ENCODE measurements at regions not wholly inside any gene's neighbourhood (a gene's known extent, or its start where the extent isn't known, plus 50 kb on each side); places are given as distances from the start of the nearest gene placed in this dataset.
"Not testable (repeated sequence)": the region's sequence is repeated elsewhere in the genome, so short reads cannot be mapped to it uniquely, and the experiment has no call there.

DNA sequence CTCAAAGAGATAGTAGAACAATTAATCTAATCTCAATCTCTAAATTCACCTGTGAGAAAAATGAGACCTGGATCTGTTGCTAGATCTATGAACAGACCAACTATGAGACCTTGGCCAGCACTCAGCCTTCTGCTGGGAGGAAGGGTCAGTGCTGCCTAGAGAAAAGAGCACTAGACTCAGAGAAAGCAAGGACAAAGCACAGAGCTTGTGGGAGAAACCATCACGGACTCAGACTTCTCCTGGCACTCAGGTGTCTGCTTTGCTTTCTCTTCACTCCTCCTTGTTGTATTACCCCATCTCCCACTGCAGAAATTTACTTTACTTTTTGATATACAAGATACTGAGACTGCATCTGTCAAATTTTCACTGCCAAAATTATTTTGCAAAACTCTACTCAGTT lies 890.0 kb upstream of the NUDT12 start:
- H3K4me3 ChIP-seq (ENCODE audit: low read depth, low read length, poor library complexity, severe bottlenecking), result no peak overlapping the region
- POLR2A ChIA-PET (ENCODE audit: low non-redundant PET), result no interaction called here
- no peaks in the 10 kb centered on the region for H3K4me1 ChIP-seq (ENCODE audit: insufficient read depth, low read length, poor library complexity, severe bottlenecking)
- BruUV-seq (replicated peaks), result no TSS peak
- no peak overlapping the region for H3K27ac ChIP-seq (ENCODE audit: low read depth, low read length, poor library complexity, severe bottlenecking)
- CTCF ChIA-PET, result no interaction called here
- H3K36me3 ChIP-seq (ENCODE audit: insufficient read depth, low read length, poor library complexity, severe bottlenecking), result no peaks in the 10 kb centered on the region
- no peak for DNase-seq (ENCODE audit: low spot score)
- no peaks in the 10 kb centered on the region for H3K27me3 ChIP-seq (replicated peaks; ENCODE audit: insufficient read depth, low read depth, low read length, poor library complexity)
- H3K9me3 ChIP-seq (ENCODE audit: low read depth, low read length, poor library complexity, severe bottlenecking), result no peaks in the 10 kb centered on the region
- intact Hi-C loops (cut with micrococcal nuclease; ENCODE audit: unreplicated experiment), result no loop called here
- TF ChIP-seq CTCF (conservative IDR thresholded peaks at IDR 0.05; ENCODE audit: low read depth, low read length) (no peak), EZH2 (IDR thresholded peaks at IDR 0.05; ENCODE audit: borderline replicate concordance, low read depth, low read length, poor library complexity, severe bottlenecking) (no peak)

DNA sequence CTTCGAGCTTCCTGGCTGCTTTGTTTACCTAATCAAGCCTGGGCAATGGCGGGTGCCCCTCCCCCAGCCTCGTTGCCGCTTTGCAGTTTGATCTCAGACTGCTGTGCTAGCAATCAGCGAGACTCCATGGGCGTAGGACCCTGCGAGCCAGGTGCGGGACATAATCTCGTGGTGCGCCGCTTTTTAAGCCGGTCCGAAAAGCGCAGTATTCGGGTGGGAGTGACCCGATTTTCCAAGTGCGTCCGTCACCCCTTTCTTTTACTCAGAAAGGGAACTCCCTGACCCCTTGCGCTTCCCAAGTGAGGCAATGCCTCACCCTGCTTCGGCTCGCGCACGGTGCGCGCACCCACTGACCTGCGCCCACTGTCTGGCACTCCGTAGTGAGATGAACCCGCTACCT lies 889.3 kb upstream of the NUDT12 start:
- POLR2A ChIA-PET (ENCODE audit: low non-redundant PET); H3K27me3 ChIP-seq (replicated peaks; ENCODE audit: insufficient read depth, low read depth, low read length, poor library complexity); H3K9me3 ChIP-seq (ENCODE audit: low read depth, low read length, poor library complexity, severe bottlenecking); CTCF ChIA-PET; BruUV-seq (replicated peaks); H3K4me3 ChIP-seq (ENCODE audit: low read depth, low read length, poor library complexity, severe bottlenecking); H3K36me3 ChIP-seq (ENCODE audit: insufficient read depth, low read length, poor library complexity, severe bottlenecking); intact Hi-C loops (cut with micrococcal nuclease; ENCODE audit: unreplicated experiment); H3K4me1 ChIP-seq (ENCODE audit: insufficient read depth, low read length, poor library complexity, severe bottlenecking); DNase-seq (ENCODE audit: low spot score); H3K27ac ChIP-seq (ENCODE audit: low read depth, low read length, poor library complexity, severe bottlenecking): not testable (repeated sequence)

DNA sequence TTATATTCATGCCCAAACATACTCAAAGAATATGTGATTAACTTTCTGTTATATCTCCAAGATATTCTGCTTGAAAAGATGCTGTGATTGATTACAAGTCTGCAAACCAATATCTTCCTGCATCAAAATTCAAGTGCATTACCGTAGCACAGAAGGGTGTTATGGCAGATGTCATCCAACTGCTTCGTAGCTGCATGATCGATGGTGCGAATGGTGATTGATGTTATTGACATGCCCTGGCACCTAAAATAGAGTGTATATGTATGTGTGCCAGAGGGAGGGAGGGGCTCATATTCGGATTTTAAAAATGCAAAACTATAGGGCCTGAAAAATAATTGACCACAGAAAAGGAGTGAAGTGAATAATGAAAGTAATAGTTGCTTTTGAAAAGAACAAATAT lies 882.1 kb upstream of the NUDT12 start:
- Histone ChIP-seq H3K4me1 (ENCODE audit: insufficient read depth, low read length, poor library complexity, severe bottlenecking) (no peaks in the 10 kb centered on the region), H3K9me3 (ENCODE audit: low read depth, low read length, poor library complexity, severe bottlenecking) (no peaks in the 10 kb centered on the region), H3K4me3 (ENCODE audit: low read depth, low read length, poor library complexity, severe bottlenecking) (no peak overlapping the region), H3K27ac (ENCODE audit: low read depth, low read length, poor library complexity, severe bottlenecking) (no peak overlapping the region), H3K36me3 (ENCODE audit: insufficient read depth, low read length, poor library complexity, severe bottlenecking) (no peaks in the 10 kb centered on the region), H3K27me3 (replicated peaks; ENCODE audit: insufficient read depth, low read depth, low read length, poor library complexity) (no peaks in the 10 kb centered on the region)
- CTCF ChIA-PET, result no interaction called here
- TF ChIP-seq CTCF (conservative IDR thresholded peaks at IDR 0.05; ENCODE audit: low read depth, low read length) (no peak), EZH2 (IDR thresholded peaks at IDR 0.05; ENCODE audit: borderline replicate concordance, low read depth, low read length, poor library complexity, severe bottlenecking) (no peak)
- BruUV-seq (replicated peaks), result no TSS peak
- POLR2A ChIA-PET (ENCODE audit: low non-redundant PET), result no interaction called here
- DNase-seq (ENCODE audit: low spot score), result no peak
- intact Hi-C loops (cut with micrococcal nuclease; ENCODE audit: unreplicated experiment), result no loop called here

GRCh38 chr5:104443706-104444105 lies 881.1 kb upstream of the NUDT12 start:
- no peak overlapping the region for H3K27ac ChIP-seq (ENCODE audit: low read depth, low read length, poor library complexity, severe bottlenecking)
- H3K9me3 ChIP-seq (ENCODE audit: low read depth, low read length, poor library complexity, severe bottlenecking), result no peaks in the 10 kb centered on the region
- POLR2A ChIA-PET (ENCODE audit: low non-redundant PET), result no interaction called here
- CTCF ChIA-PET, result no interaction called here
- H3K4me1 ChIP-seq (ENCODE audit: insufficient read depth, low read length, poor library complexity, severe bottlenecking), result no peaks in the 10 kb centered on the region
- no peak overlapping the region for H3K4me3 ChIP-seq (ENCODE audit: low read depth, low read length, poor library complexity, severe bottlenecking)
- no TSS peak for BruUV-seq (replicated peaks)
- intact Hi-C loops (cut with micrococcal nuclease; ENCODE audit: unreplicated experiment), result no loop called here
- TF ChIP-seq CTCF (conservative IDR thresholded peaks at IDR 0.05; ENCODE audit: low read depth, low read length) (no peak), EZH2 (IDR thresholded peaks at IDR 0.05; ENCODE audit: borderline replicate concordance, low read depth, low read length, poor library complexity, severe bottlenecking) (no peak)
- DNase-seq (ENCODE audit: low spot score), result no peak
- H3K27me3 ChIP-seq (replicated peaks; ENCODE audit: insufficient read depth, low read depth, low read length, poor library complexity), result no peaks in the 10 kb centered on the region
- H3K36me3 ChIP-seq (ENCODE audit: insufficient read depth, low read length, poor library complexity, severe bottlenecking), result no peaks in the 10 kb centered on the region

Data from A673 (cell line).